A549 (cell line): ENCODE measurements at regions not wholly inside any gene's neighbourhood (a gene's known extent, or its start where the extent isn't known, plus 50 kb on each side); places are given as distances from the start of the nearest gene placed in this dataset.

Source experiments
- ATAC-seq, 2 experiments: fragments of 200-7000 bp in 1 of 2; fragments of >200 bp in 1 of 2; cut with Nextera tagmentation in 1 of 2; cut with Tn5 transposase in 1 of 2; 3 replicates each; pipeline versions ENCODE4 v1.8.0 to v1.9.1; 2018 to 2020; ENCODE audit warnings: mild to moderate bottlenecking in 1 of 2, moderate library complexity in 1 of 2
- CTCF ChIA-PET: fragments of 300-600 bp; sonication (Branson Sonifier 250); formaldehyde crosslinking; extraction: SDS; loops from one replicate; lab custom pipeline; 2021; ENCODE audit warnings: antibody characterized with exemption, inconsistent platforms; lab: Yijun Ruan, JAX
- POLR2A ChIA-PET: fragments of 350-600 bp; formaldehyde crosslinking; extraction: SDS; loops from one replicate; lab custom pipeline; 2021; ENCODE audit warnings: antibody characterized with exemption, inconsistent platforms; lab: Yijun Ruan, JAX
- DNase-seq, 2 experiments: peaks; one replicate each; pipeline versions ENCODE4 v3.0.0 to v3.0.0-alpha.2; 2011 to 2016; ENCODE audit warnings: low read depth in 1 of 2, low spot score in 1 of 2
- FAIRE-seq: peaks from 2 replicates; lab custom pipeline; 2011; peaks lifted over from hg19 to GRCh38; lab: Jason Lieb, UNC
- H3K27ac ChIP-seq, 2 experiments: fragments of >200 bp; sonication (Bioruptor Twin); formaldehyde crosslinking; 3 replicates each; pipeline ENCODE4 v1.5.1; 2016 to 2017
- H3K4me1 ChIP-seq: fragments of >200 bp; sonication (Bioruptor Twin); formaldehyde crosslinking; 3 replicates; pipeline ENCODE4 v1.6.1; 2016
- H3K4me2 ChIP-seq: fragments of >200 bp; sonication (Bioruptor Twin); formaldehyde crosslinking; 3 replicates; pipeline ENCODE4 v1.6.1; 2016
- H3K4me3 ChIP-seq: fragments of >200 bp; sonication (Bioruptor Twin); formaldehyde crosslinking; 3 replicates; pipeline ENCODE4 v1.5.1; 2016
- H3K9me3 ChIP-seq: fragments of >200 bp; sonication (Bioruptor Twin); formaldehyde crosslinking; 3 replicates; pipeline ENCODE4 v1.6.1; 2016
- ATOH8 ChIP-seq: fragments of 250-450 bp; sonication (Bioruptor Pico); IDR thresholded peaks from 2 replicates; pipeline ENCODE4 v1.5.0; 2020; ENCODE audit warnings: low read depth, mild to moderate bottlenecking, moderate library complexity
- CEBPB ChIP-seq, 2 experiments: fragments of >200 bp in 1 of 2; sonication (Bioruptor Twin) in 1 of 2; formaldehyde crosslinking in 1 of 2; IDR thresholded peaks; 2 replicates each; pipeline ENCODE4 v1.6.1; 2012 to 2016
- E2F6 ChIP-seq: IDR thresholded peaks from 2 replicates; pipeline ENCODE4 v1.6.1; 2012; ENCODE audit warnings: low read depth, borderline replicate concordance
- EHF ChIP-seq: fragments of 250-450 bp; sonication (Bioruptor Pico); IDR thresholded peaks from 2 replicates; pipeline ENCODE4 v1.5.0; 2020; ENCODE audit warnings: mild to moderate bottlenecking
- ELK1 ChIP-seq: fragments of 150-350 bp; IDR thresholded peaks from 2 replicates; pipeline ENCODE4 v1.6.1; 2014; ENCODE audit warnings: low read depth, mild to moderate bottlenecking, low read length
- EP300 ChIP-seq, 2 experiments: fragments of >200 bp; sonication (Bioruptor Twin); formaldehyde crosslinking; IDR thresholded peaks; 2 replicates in 1 of 2; 3 replicates in 1 of 2; pipeline ENCODE4 v1.6.1; 2016 to 2017
- HOXA7 ChIP-seq: fragments of 250-450 bp; sonication (Bioruptor Pico); IDR thresholded peaks from 2 replicates; pipeline ENCODE4 v1.5.0; 2020; ENCODE audit warnings: mild to moderate bottlenecking, moderate library complexity
- HOXB13 ChIP-seq: fragments of 250-450 bp; sonication (Bioruptor Pico); IDR thresholded peaks from 2 replicates; pipeline ENCODE4 v1.5.0; 2020; ENCODE audit warnings: low read depth, mild to moderate bottlenecking, moderate library complexity
- KDM1A ChIP-seq: fragments of 200-600 bp; sonication (generic); IDR thresholded peaks from 2 replicates; pipeline ENCODE4 v1.6.1; 2016; ENCODE audit warnings: low read depth, mild to moderate bottlenecking
- KDM5A ChIP-seq: fragments of 200-600 bp; sonication (generic); IDR thresholded peaks from 2 replicates; pipeline ENCODE4 v1.6.1; 2016; ENCODE audit warnings: antibody characterized with exemption, mild to moderate bottlenecking
- MAFK ChIP-seq: fragments of 450-650 bp; IDR thresholded peaks from 2 replicates; pipeline ENCODE4 v1.6.1; 2014; ENCODE audit not compliant: partially characterized antibody
- NR3C1 ChIP-seq: fragments of >200 bp; sonication (Bioruptor Twin); formaldehyde crosslinking; IDR thresholded peaks from 3 replicates; pipeline ENCODE4 v1.6.1; 2017
- POLR2A ChIP-seq: IDR thresholded peaks from 2 replicates; pipeline ENCODE4 v1.6.1; 2012; ENCODE audit warnings: mild to moderate bottlenecking, low read length
- RAD21 ChIP-seq, 2 experiments: fragments of >200 bp in 1 of 2; sonication (Bioruptor Twin) in 1 of 2; formaldehyde crosslinking in 1 of 2; IDR thresholded peaks in 1 of 2; conservative IDR thresholded peaks in 1 of 2; 2 replicates in 1 of 2; 3 replicates in 1 of 2; pipeline ENCODE4 v1.6.1; 2012 to 2018; ENCODE audit warnings: inconsistent platforms in 1 of 2
- RCOR1 ChIP-seq: fragments of 150-350 bp; IDR thresholded peaks from 2 replicates; pipeline ENCODE4 v1.6.1; 2014; ENCODE audit warnings: antibody characterized with exemption, low read length, low read depth
- REST ChIP-seq: fragments of 200-600 bp; sonication (generic); IDR thresholded peaks from 2 replicates; pipeline ENCODE4 v1.6.1; 2016; ENCODE audit warnings: antibody characterized with exemption, mild to moderate bottlenecking, moderate library complexity
- SMC3 ChIP-seq: fragments of >200 bp; sonication (Bioruptor Twin); formaldehyde crosslinking; IDR thresholded peaks from 3 replicates; pipeline ENCODE4 v1.6.1; 2018; ENCODE audit warnings: inconsistent platforms
- SREBF2 ChIP-seq: fragments of 450-650 bp; IDR thresholded peaks from 2 replicates; pipeline ENCODE4 v1.6.1; 2014; ENCODE audit warnings: mild to moderate bottlenecking, moderate library complexity
- TFCP2L1 ChIP-seq: fragments of 250-450 bp; sonication (Bioruptor Pico); IDR thresholded peaks from 2 replicates; pipeline ENCODE4 v1.5.0; 2021; ENCODE audit warnings: mild to moderate bottlenecking
- ZNF302 ChIP-seq: fragments of 250-450 bp; sonication (Bioruptor Pico); IDR thresholded peaks from 2 replicates; pipeline ENCODE4 v1.9.0; 2021; ENCODE audit warnings: inconsistent platforms, mild to moderate bottlenecking, moderate library complexity
- ZSCAN20 ChIP-seq: fragments of 250-450 bp; sonication (Bioruptor Pico); IDR thresholded peaks from 2 replicates; pipeline ENCODE4 v1.8.0; 2022; ENCODE audit warnings: mild to moderate bottlenecking, moderate library complexity
- WGBS: methylation state at CpG from one replicate; pipeline ENCODE4 v1.1.6; 2017; ENCODE audit errors: missing lambda C conversion rate; 5-methylcytosine and 5-hydroxymethylcytosine counted together
- TF ChIP-seq, protein P1 (sequence below): fragments of 450-650 bp; IDR thresholded peaks from 2 replicates; pipeline ENCODE4 v1.6.1; 2014; ENCODE audit warnings: antibody characterized with exemption
- TF ChIP-seq, protein P2 (sequence below): fragments of >200 bp; sonication (Bioruptor Twin); formaldehyde crosslinking; IDR thresholded peaks from 3 replicates; pipeline ENCODE4 v1.6.1; 2016

- Histone ChIP-seq H3K4me2 (no peak overlapping the region), H3K4me1 (no peaks in the 10 kb centered on the region), H3K9me3 (no peaks in the 10 kb centered on the region), H3K27ac (no peak overlapping the region), H3K4me3 (no peak overlapping the region)
- no peak for ATAC-seq
- no peak for DNase-seq
- POLR2A ChIA-PET: no interaction called here
- no peak for FAIRE-seq
- TF ChIP-seq EHF (CRISPR knock-in tag) (no peak), NR3C1 (no peak), EP300 (IDR thresholded peaks at IDR 0.05) (no peak), REST (no peak), POLR2A (no peak), SREBF2 (no peak), KDM1A (no peak), RCOR1 (no peak), ELK1 (no peak), HOXA7 (no peak), MAFK (no peak), SMC3 (no peak), E2F6 (no peak), RAD21 (conservative IDR thresholded peaks at IDR 0.05 in 1 of 2, IDR thresholded peaks at IDR 0.05 in 1 of 2) (no peak), ZSCAN20 (CRISPR knock-in tag) (no peak), TFCP2L1 (CRISPR knock-in tag) (no peak), ZNF302 (no peak), KDM5A (no peak)
- TF ChIP-seq, protein P1, sequence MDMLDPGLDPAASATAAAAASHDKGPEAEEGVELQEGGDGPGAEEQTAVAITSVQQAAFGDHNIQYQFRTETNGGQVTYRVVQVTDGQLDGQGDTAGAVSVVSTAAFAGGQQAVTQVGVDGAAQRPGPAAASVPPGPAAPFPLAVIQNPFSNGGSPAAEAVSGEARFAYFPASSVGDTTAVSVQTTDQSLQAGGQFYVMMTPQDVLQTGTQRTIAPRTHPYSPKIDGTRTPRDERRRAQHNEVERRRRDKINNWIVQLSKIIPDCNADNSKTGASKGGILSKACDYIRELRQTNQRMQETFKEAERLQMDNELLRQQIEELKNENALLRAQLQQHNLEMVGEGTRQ: no peak
- TF ChIP-seq, protein P2, sequence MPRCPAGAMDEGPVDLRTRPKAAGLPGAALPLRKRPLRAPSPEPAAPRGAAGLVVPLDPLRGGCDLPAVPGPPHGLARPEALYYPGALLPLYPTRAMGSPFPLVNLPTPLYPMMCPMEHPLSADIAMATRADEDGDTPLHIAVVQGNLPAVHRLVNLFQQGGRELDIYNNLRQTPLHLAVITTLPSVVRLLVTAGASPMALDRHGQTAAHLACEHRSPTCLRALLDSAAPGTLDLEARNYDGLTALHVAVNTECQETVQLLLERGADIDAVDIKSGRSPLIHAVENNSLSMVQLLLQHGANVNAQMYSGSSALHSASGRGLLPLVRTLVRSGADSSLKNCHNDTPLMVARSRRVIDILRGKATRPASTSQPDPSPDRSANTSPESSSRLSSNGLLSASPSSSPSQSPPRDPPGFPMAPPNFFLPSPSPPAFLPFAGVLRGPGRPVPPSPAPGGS: no peak
- CTCF ChIA-PET: no interaction called here
These were observed 93.5 kb upstream of the BMP5 start for GRCh38 chr6:55968926-55969325.

- CTCF ChIA-PET: interaction anchor here (0.6 to 1.3 kb wide), 3 partner anchors 10 to 1198 kb away, joined by 3 to 4 read pairs (median 3); no protein-coding TSS in a partner anchor
- POLR2A ChIA-PET: no interaction called here
- 100% methylated on average over 1 of the region's 1 CpG for whole genome bisulfite sequencing
- no peak for TF ChIP-seq HOXB13 (CRISPR knock-in tag)
- no peak for TF ChIP-seq CEBPB (IDR thresholded peaks at IDR 0.05)
- no peak for TF ChIP-seq RAD21 (conservative IDR thresholded peaks at IDR 0.05 in 1 of 2, IDR thresholded peaks at IDR 0.05 in 1 of 2)
- no peak for TF ChIP-seq KDM5A
- TF ChIP-seq MAFK: no peak
- no peak for TF ChIP-seq RCOR1
- no peak for TF ChIP-seq ATOH8 (CRISPR knock-in tag)
- H3K4me1 ChIP-seq: no peaks in the 10 kb centered on the region
- H3K4me2 ChIP-seq: no peak overlapping the region
- FAIRE-seq (no peak), DNase-seq (no peak), ATAC-seq (no peak)
- no peak overlapping the region for H3K27ac ChIP-seq
- no peaks in the 10 kb centered on the region for H3K9me3 ChIP-seq
- no peak overlapping the region for H3K4me3 ChIP-seq
These were observed 88.7 kb upstream of the BMP5 start for GRCh38 chr6:55964136-55964535.
